Neural progenitor cell (in vitro differentiated cells): ENCODE measurements at regions not wholly inside any gene's neighbourhood (a gene's known extent, or its start where the extent isn't known, plus 50 kb on each side); places are given as distances from the start of the nearest gene placed in this dataset.

Experiments
- DNase-seq: peaks from one replicate; pipeline ENCODE4 v3.0.0-alpha.2; 2016; ENCODE audit warnings: low spot score
- H2AFZ ChIP-seq: fragments of 200-600 bp; sonication (generic); replicated peaks from 2 replicates; pipeline ENCODE4 v1.6.1; 2016; ENCODE audit warnings: antibody characterized with exemption
- H3F3A ChIP-seq: fragments of 200-600 bp; sonication (generic); 2 replicates; pipeline ENCODE4 v1.6.1; 2016; ENCODE audit warnings: antibody characterized with exemption, low read depth
- H3K27ac ChIP-seq: fragments of 200-600 bp; sonication (generic); 2 replicates; pipeline ENCODE4 v1.5.1; 2016; ENCODE audit warnings: mild to moderate bottlenecking
- H3K27me3 ChIP-seq: fragments of 200-600 bp; sonication (generic); 2 replicates; pipeline ENCODE4 v1.6.1; 2016; ENCODE audit warnings: mild to moderate bottlenecking, moderate library complexity
- H3K36me3 ChIP-seq: fragments of 200-600 bp; sonication (generic); 2 replicates; pipeline ENCODE4 v1.5.1; 2016
- H3K4me1 ChIP-seq: fragments of 200-600 bp; sonication (generic); 2 replicates; pipeline ENCODE4 v1.6.1; 2016; ENCODE audit warnings: mixed run types
- H3K4me2 ChIP-seq: fragments of 200-600 bp; sonication (generic); 2 replicates; pipeline ENCODE4 v1.6.1; 2016
- H3K4me3 ChIP-seq: fragments of 200-600 bp; sonication (generic); 2 replicates; pipeline ENCODE4 v1.5.1; 2016
- H3K79me2 ChIP-seq: fragments of 200-600 bp; sonication (generic); 2 replicates; pipeline ENCODE4 v1.6.1; 2016; ENCODE audit warnings: low read depth
- H3K9ac ChIP-seq: fragments of 200-600 bp; sonication (generic); 2 replicates; pipeline ENCODE4 v1.6.1; 2016
- H3K9me3 ChIP-seq: fragments of 200-600 bp; sonication (generic); 2 replicates; pipeline ENCODE4 v1.5.1; 2016; ENCODE audit warnings: low read depth
- H4K20me1 ChIP-seq: fragments of 200-600 bp; sonication (generic); 2 replicates; pipeline ENCODE4 v1.6.1; 2016; ENCODE audit warnings: low read depth
- H3K27ac Mint-ChIP-seq: 3 replicates; pipeline ENCODE4 v1.8.0; 2021; ENCODE audit warnings: mixed read lengths
- H3K27me3 Mint-ChIP-seq: 2 replicates; pipeline ENCODE4 v1.8.0; 2022; ENCODE audit warnings: low read depth, mild to moderate bottlenecking, inconsistent platforms, moderate library complexity, mixed read lengths; ENCODE audit not compliant: insufficient read depth
- H3K36me3 Mint-ChIP-seq: 3 replicates; pipeline ENCODE4 v1.8.0; 2021; ENCODE audit warnings: mixed read lengths
- H3K4me1 Mint-ChIP-seq: 3 replicates; pipeline ENCODE4 v1.8.0; 2021; ENCODE audit warnings: mixed read lengths
- H3K4me3 Mint-ChIP-seq: 3 replicates; pipeline ENCODE4 v1.8.0; 2021; ENCODE audit warnings: mild to moderate bottlenecking, moderate library complexity, mixed read lengths
- H3K9me3 Mint-ChIP-seq: 3 replicates; pipeline ENCODE4 v1.8.0; 2020; ENCODE audit warnings: mixed read lengths
- CTCF ChIP-seq: fragments of 200-600 bp; sonication (generic); IDR thresholded peaks from 2 replicates; pipeline ENCODE4 v1.5.1; 2017; ENCODE audit warnings: antibody characterized with exemption, mild to moderate bottlenecking
- EZH2 ChIP-seq: fragments of 200-600 bp; sonication (generic); IDR thresholded peaks from 2 replicates; pipeline ENCODE4 v1.6.1; 2017; ENCODE audit warnings: antibody characterized with exemption, mild to moderate bottlenecking, moderate library complexity
- EZH2phosphoT487 ChIP-seq: fragments of 200-600 bp; sonication (generic); IDR thresholded peaks from 2 replicates; pipeline ENCODE4 v1.6.1; 2017; ENCODE audit warnings: antibody characterized with exemption

DNA sequence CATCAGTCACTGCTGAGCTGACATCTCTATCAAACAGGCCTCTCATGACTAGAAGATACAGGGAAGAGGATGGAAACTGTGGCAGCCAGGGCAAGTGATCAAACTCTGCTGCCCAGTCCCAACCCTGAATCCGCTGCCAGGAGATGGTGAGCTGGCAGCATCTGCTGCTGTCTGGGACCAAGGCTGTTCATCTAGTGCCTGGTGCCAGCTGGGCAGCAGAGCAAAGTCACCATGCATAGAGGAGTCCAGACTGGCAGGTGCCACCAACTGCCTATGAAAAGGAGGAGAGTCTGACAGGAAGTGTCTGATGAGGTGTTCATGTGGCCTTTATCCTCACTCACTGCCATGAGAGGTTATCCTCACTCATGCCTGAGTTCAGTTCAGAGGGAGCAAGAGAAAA, 518.9 kb downstream of the MID1IP1 start:
- no peaks in the 10 kb centered on the region for H4K20me1 ChIP-seq
- no peaks in the 10 kb centered on the region for H3K36me3 ChIP-seq
- Mint-ChIP-seq H3K9me3 (peaks cover 2% of the 10 kb centered on the region), H3K36me3 (no peaks in the 10 kb centered on the region), H3K4me3 (no peak overlapping the region), H3K27me3 (peaks cover 4% of the 10 kb centered on the region), H3K4me1 (no peaks in the 10 kb centered on the region), H3K27ac (no peak overlapping the region)
- TF ChIP-seq EZH2phosphoT487 (no peak), CTCF (no peak), EZH2 (no peak)
- H3K27ac ChIP-seq = no peak overlapping the region
- H3K4me3 ChIP-seq = no peak overlapping the region
- H3F3A ChIP-seq = no peaks in the 10 kb centered on the region
- DNase-seq = no peak
- H3K9me3 ChIP-seq = no peaks in the 10 kb centered on the region
- H3K4me1 ChIP-seq = no peaks in the 10 kb centered on the region
- H3K79me2 ChIP-seq = no peaks in the 10 kb centered on the region
- no peak overlapping the region for H3K4me2 ChIP-seq
- no peak overlapping the region for H2AFZ ChIP-seq
- H3K9ac ChIP-seq = no peak overlapping the region
- H3K27me3 ChIP-seq = no peaks in the 10 kb centered on the region

GRCh38 chrX:39322496-39322895, 521.2 kb downstream of the MID1IP1 start:
- Histone ChIP-seq H3K9me3 (no peaks in the 10 kb centered on the region), H3K27ac (no peak overlapping the region), H3K4me1 (no peaks in the 10 kb centered on the region), H3F3A (no peaks in the 10 kb centered on the region), H4K20me1 (no peaks in the 10 kb centered on the region), H3K4me2 (no peak overlapping the region), H3K27me3 (no peaks in the 10 kb centered on the region), H3K79me2 (no peaks in the 10 kb centered on the region), H3K4me3 (no peak overlapping the region), H3K36me3 (no peaks in the 10 kb centered on the region), H3K9ac (no peak overlapping the region), H2AFZ (no peak overlapping the region)
- Mint-ChIP-seq H3K4me3 (no peak overlapping the region), H3K27me3 (no peaks in the 10 kb centered on the region), H3K4me1 (no peaks in the 10 kb centered on the region), H3K36me3 (no peaks in the 10 kb centered on the region), H3K9me3 (peaks cover 2% of the 10 kb centered on the region), H3K27ac (no peak overlapping the region)
- DNase-seq = no peak
- TF ChIP-seq CTCF (no peak), EZH2 (no peak), EZH2phosphoT487 (no peak)

- TF ChIP-seq EZH2phosphoT487 (no peak), EZH2 (no peak)
- Mint-ChIP-seq H3K4me1 (no peaks in the 10 kb centered on the region), H3K4me3 (no peak overlapping the region), H3K9me3 (peaks cover 2% of the 10 kb centered on the region), H3K27me3 (no peaks in the 10 kb centered on the region), H3K27ac (no peak overlapping the region), H3K36me3 (no peaks in the 10 kb centered on the region)
- Histone ChIP-seq H4K20me1 (no peaks in the 10 kb centered on the region), H3K4me2 (no peak overlapping the region), H3K4me1 (no peaks in the 10 kb centered on the region), H3K27me3 (no peaks in the 10 kb centered on the region), H3K36me3 (no peaks in the 10 kb centered on the region), H3K9me3 (no peaks in the 10 kb centered on the region), H2AFZ (no peak overlapping the region), H3K79me2 (no peaks in the 10 kb centered on the region), H3K4me3 (no peak overlapping the region), H3F3A (no peaks in the 10 kb centered on the region), H3K27ac (no peak overlapping the region), H3K9ac (no peak overlapping the region)
- no peak for DNase-seq
These were observed 523.1 kb downstream of the MID1IP1 start for GRCh38 chrX:39324233-39324930.

DNA sequence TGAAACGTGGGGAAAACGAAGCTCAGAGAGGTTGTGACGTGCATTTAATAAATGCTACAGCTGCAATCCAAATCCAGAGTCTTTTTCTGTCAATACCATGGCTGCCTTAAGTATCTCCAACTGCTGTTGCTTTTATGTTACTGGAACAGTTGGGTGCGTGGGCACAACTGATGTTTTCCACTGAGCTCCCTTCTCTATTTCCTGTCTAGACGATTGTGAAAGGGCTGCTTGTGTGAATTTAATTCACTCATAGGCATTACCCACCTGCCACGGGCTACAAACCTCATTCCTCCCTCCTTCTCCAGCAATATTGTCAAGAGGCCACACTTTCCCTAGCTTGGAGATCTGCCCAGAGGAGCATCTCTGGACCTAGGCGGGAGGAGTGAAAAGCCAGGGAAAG, 526.0 kb downstream of the MID1IP1 start:
- Mint-ChIP-seq H3K9me3 (no peaks in the 10 kb centered on the region), H3K4me1 (no peaks in the 10 kb centered on the region), H3K4me3 (no peak overlapping the region), H3K27ac (no peak overlapping the region), H3K27me3 (no peaks in the 10 kb centered on the region), H3K36me3 (no peaks in the 10 kb centered on the region)
- H3K4me1 ChIP-seq = no peaks in the 10 kb centered on the region
- H3K4me2 ChIP-seq = no peak overlapping the region
- H3K9me3 ChIP-seq = no peaks in the 10 kb centered on the region
- no peak for TF ChIP-seq EZH2
- TF ChIP-seq CTCF = no peak
- TF ChIP-seq EZH2phosphoT487 = no peak
- no peak overlapping the region for H3K27ac ChIP-seq
- H4K20me1 ChIP-seq = no peaks in the 10 kb centered on the region
- H3K9ac ChIP-seq = no peak overlapping the region
- H3K79me2 ChIP-seq = no peaks in the 10 kb centered on the region
- DNase-seq = no peak
- no peaks in the 10 kb centered on the region for H3K36me3 ChIP-seq
- no peaks in the 10 kb centered on the region for H3K27me3 ChIP-seq
- no peak overlapping the region for H3K4me3 ChIP-seq
- no peaks in the 10 kb centered on the region for H3F3A ChIP-seq
- H2AFZ ChIP-seq = no peak overlapping the region
